Mesendoderm (in vitro differentiated cells): ENCODE measurements at regions not wholly inside any gene's neighbourhood (a gene's known extent, or its start where the extent isn't known, plus 50 kb on each side); places are given as distances from the start of the nearest gene placed in this dataset.

Experiments
- DNase-seq: peaks from one replicate; pipeline ENCODE4 v3.0.0; 2013
- H2AK5ac ChIP-seq: 2 replicates; pipeline ENCODE4 v1.6.1; 2013; ENCODE audit warnings: low read length, inconsistent platforms
- H2BK120ac ChIP-seq: 2 replicates; pipeline ENCODE4 v1.6.1; 2013; ENCODE audit warnings: low read depth, mild to moderate bottlenecking, low read length, moderate library complexity, mixed read lengths
- H2BK15ac ChIP-seq: replicated peaks from 2 replicates; pipeline ENCODE4 v1.6.1; 2013; ENCODE audit warnings: low read depth, mild to moderate bottlenecking, moderate library complexity
- H2BK5ac ChIP-seq: 2 replicates; pipeline ENCODE4 v1.6.1; 2013; ENCODE audit warnings: low read length, inconsistent platforms
- H3K18ac ChIP-seq: 2 replicates; pipeline ENCODE4 v1.6.1; 2013; ENCODE audit warnings: mild to moderate bottlenecking, low read length, mixed read lengths
- H3K23ac ChIP-seq: one replicate; pipeline ENCODE4 v1.6.1; 2013; ENCODE audit warnings: low read length
- H3K27ac ChIP-seq: 2 replicates; pipeline ENCODE4 v1.5.1; 2013; ENCODE audit warnings: low read depth, mild to moderate bottlenecking, inconsistent platforms, low read length, moderate library complexity
- H3K27me3 ChIP-seq: 2 replicates; pipeline ENCODE4 v1.6.1; 2013; ENCODE audit warnings: low read length, control low read depth, mild to moderate bottlenecking, inconsistent platforms; ENCODE audit not compliant: insufficient read depth, poor library complexity
- H3K36me3 ChIP-seq: 2 replicates; pipeline ENCODE4 v1.6.1; 2013; ENCODE audit warnings: low read length, inconsistent platforms; ENCODE audit not compliant: control insufficient read depth, insufficient read depth
- H3K4ac ChIP-seq: one replicate; pipeline ENCODE4 v1.6.1; 2013; ENCODE audit warnings: low read depth, mild to moderate bottlenecking, low read length, moderate library complexity
- H3K4me1 ChIP-seq: 2 replicates; pipeline ENCODE4 v1.6.1; 2013; ENCODE audit warnings: low read depth, low read length, inconsistent platforms; ENCODE audit not compliant: control insufficient read depth
- H3K4me2 ChIP-seq: 2 replicates; pipeline ENCODE4 v1.6.1; 2013; ENCODE audit warnings: low read length
- H3K4me3 ChIP-seq: 2 replicates; pipeline ENCODE4 v1.5.1; 2013; ENCODE audit warnings: mild to moderate bottlenecking, low read length
- H3K56ac ChIP-seq: one replicate; pipeline ENCODE4 v1.6.1; 2013; ENCODE audit warnings: low read length
- H3K79me1 ChIP-seq: 2 replicates; pipeline ENCODE4 v1.6.1; 2013; ENCODE audit warnings: low read length, inconsistent platforms
- H3K79me2 ChIP-seq: 2 replicates; pipeline ENCODE4 v1.6.1; 2013; ENCODE audit warnings: mild to moderate bottlenecking, low read length; ENCODE audit not compliant: control insufficient read depth, insufficient read depth
- H3K9ac ChIP-seq: 2 replicates; pipeline ENCODE4 v1.6.1; 2013; ENCODE audit warnings: low read length, inconsistent platforms
- H4K5ac ChIP-seq: one replicate; pipeline ENCODE4 v1.6.1; 2013; ENCODE audit warnings: low read length
- H4K8ac ChIP-seq: one replicate; pipeline ENCODE4 v1.6.1; 2013; ENCODE audit warnings: low read depth, mild to moderate bottlenecking, control low read depth, low read length, moderate library complexity
- WGBS: extraction: QIAGEN DNeasy Blood & Tissue Kit; methylation state at CpG from one replicate; pipeline ENCODE4 v1.1.7; 2013; ENCODE audit warnings: low lambda C conversion rate, missing lambda C conversion rate; ENCODE audit not compliant: insufficient coverage; ENCODE audit errors: extremely low coverage; 5-methylcytosine and 5-hydroxymethylcytosine counted together

DNA sequence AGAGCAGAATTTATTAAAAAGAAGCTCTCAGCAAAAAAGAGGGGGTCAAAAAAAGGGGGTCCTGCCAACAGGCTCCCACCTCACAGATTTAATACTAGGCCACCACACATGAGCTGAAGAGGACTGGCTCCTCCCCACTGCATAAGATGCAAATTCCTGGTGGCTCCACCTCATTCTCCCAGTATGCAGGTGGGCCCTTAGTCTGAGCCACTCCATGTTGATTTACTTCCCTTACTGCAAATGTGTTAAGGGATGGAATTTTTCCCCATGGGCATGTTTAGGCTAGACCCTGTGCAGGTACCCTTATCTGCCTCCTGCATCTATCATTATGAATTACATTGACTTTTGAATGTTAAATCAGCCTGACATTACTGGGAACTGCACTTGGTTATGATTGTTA lies 82.9 kb downstream of the ISOC1 start:
- no peak overlapping the region for H3K4me2 ChIP-seq
- H3K27ac ChIP-seq, result no peak overlapping the region
- H3K56ac ChIP-seq, result no peak overlapping the region
- no peaks in the 10 kb centered on the region for H3K36me3 ChIP-seq
- H2AK5ac ChIP-seq, result no peak overlapping the region
- H4K5ac ChIP-seq, result no peak overlapping the region
- H2BK120ac ChIP-seq, result no peak overlapping the region
- no peaks in the 10 kb centered on the region for H3K27me3 ChIP-seq
- H3K4me3 ChIP-seq, result no peak overlapping the region
- no peak overlapping the region for H3K4ac ChIP-seq
- H2BK5ac ChIP-seq, result no peak overlapping the region
- no peak overlapping the region for H3K9ac ChIP-seq
- H3K79me2 ChIP-seq, result no peaks in the 10 kb centered on the region
- H3K4me1 ChIP-seq, result peaks cover 2% of the 10 kb centered on the region
- no peak overlapping the region for H4K8ac ChIP-seq
- H2BK15ac ChIP-seq, result no peak overlapping the region
- no peak overlapping the region for H3K23ac ChIP-seq
- no peak overlapping the region for H3K18ac ChIP-seq
- peak; percentile 44 for DNase-seq
- H3K79me1 ChIP-seq, result no peaks in the 10 kb centered on the region

- Histone ChIP-seq H3K4ac (no peak overlapping the region), H3K4me1 (no peaks in the 10 kb centered on the region), H2BK5ac (no peak overlapping the region), H4K5ac (no peak overlapping the region), H2AK5ac (no peak overlapping the region), H3K9ac (no peak overlapping the region), H3K4me2 (no peak overlapping the region), H3K79me1 (no peaks in the 10 kb centered on the region), H3K27ac (no peak overlapping the region), H3K36me3 (no peaks in the 10 kb centered on the region), H3K23ac (no peak overlapping the region), H3K79me2 (no peaks in the 10 kb centered on the region), H3K56ac (no peak overlapping the region), H3K27me3 (no peaks in the 10 kb centered on the region), H4K8ac (no peak overlapping the region), H2BK15ac (no peak overlapping the region), H3K4me3 (no peak overlapping the region), H2BK120ac (no peak overlapping the region), H3K18ac (no peak overlapping the region)
- no CpG with 5 or more reads among the region's 3 CpGs for WGBS
- DNase-seq, result no peak
Measured at GRCh38 chr5:129199308-129199707, 104.8 kb downstream of the ISOC1 start.

- Histone ChIP-seq H2BK5ac (no peak overlapping the region), H3K4ac (no peak overlapping the region), H2BK120ac (no peak overlapping the region), H3K18ac (no peak overlapping the region), H3K4me3 (no peak overlapping the region), H4K8ac (no peak overlapping the region), H3K27me3 (no peaks in the 10 kb centered on the region), H2AK5ac (no peak overlapping the region), H3K36me3 (no peaks in the 10 kb centered on the region), H3K79me1 (no peaks in the 10 kb centered on the region), H3K4me2 (no peak overlapping the region), H4K5ac (no peak overlapping the region), H3K79me2 (no peaks in the 10 kb centered on the region), H3K56ac (no peak overlapping the region), H3K23ac (no peak overlapping the region), H3K4me1 (peaks cover 1% of the 10 kb centered on the region), H3K9ac (no peak overlapping the region), H2BK15ac (no peak overlapping the region), H3K27ac (no peak overlapping the region)
- WGBS, result no CpG with 5 or more reads among the region's 1 CpG
- DNase-seq, result peak; percentile 8
Measured at GRCh38 chr5:129204525-129204924, 110.0 kb downstream of the ISOC1 start.

- Histone ChIP-seq H2BK120ac (no peak overlapping the region), H3K9ac (no peak overlapping the region), H3K4me2 (no peak overlapping the region), H2BK5ac (no peak overlapping the region), H3K79me1 (no peaks in the 10 kb centered on the region), H3K18ac (no peak overlapping the region), H3K4me1 (no peaks in the 10 kb centered on the region), H2BK15ac (no peak overlapping the region), H4K8ac (no peak overlapping the region), H4K5ac (no peak overlapping the region), H3K56ac (no peak overlapping the region), H3K36me3 (no peaks in the 10 kb centered on the region), H2AK5ac (no peak overlapping the region), H3K4ac (no peak overlapping the region), H3K27ac (no peak overlapping the region), H3K23ac (no peak overlapping the region), H3K27me3 (no peaks in the 10 kb centered on the region), H3K4me3 (no peak overlapping the region), H3K79me2 (no peaks in the 10 kb centered on the region)
- DNase-seq, result no peak
- WGBS, result no CpG with 5 or more reads among the region's 6 CpGs
Measured at GRCh38 chr5:129216001-129216400, 121.5 kb downstream of the ISOC1 start.

DNA sequence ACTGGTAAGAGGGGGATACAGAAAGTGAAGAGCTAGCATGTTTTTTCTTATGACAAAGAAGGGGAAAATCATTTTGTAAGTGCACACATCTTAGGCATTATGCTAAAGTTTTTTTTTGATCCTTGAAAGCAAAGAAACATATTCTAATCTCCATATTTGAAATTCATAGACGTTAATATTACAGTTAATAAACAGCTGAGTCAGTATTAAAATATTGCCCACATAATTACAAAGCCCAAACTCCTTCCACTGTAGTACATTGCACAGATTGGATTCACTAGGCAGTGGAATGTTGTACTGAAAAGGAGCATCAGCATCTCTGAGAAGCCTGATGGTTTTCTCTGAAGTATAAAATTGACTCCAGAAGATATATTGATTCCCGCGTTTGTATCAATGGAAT lies 122.6 kb downstream of the ISOC1 start:
- Histone ChIP-seq H3K79me1 (no peaks in the 10 kb centered on the region), H2BK15ac (no peak overlapping the region), H3K36me3 (no peaks in the 10 kb centered on the region), H3K27ac (no peak overlapping the region), H3K4ac (no peak overlapping the region), H2BK5ac (no peak overlapping the region), H2BK120ac (no peak overlapping the region), H3K4me3 (no peak overlapping the region), H3K4me1 (no peaks in the 10 kb centered on the region), H3K79me2 (no peaks in the 10 kb centered on the region), H3K18ac (no peak overlapping the region), H3K56ac (no peak overlapping the region), H3K23ac (no peak overlapping the region), H2AK5ac (no peak overlapping the region), H4K8ac (no peak overlapping the region), H3K4me2 (no peak overlapping the region), H4K5ac (no peak overlapping the region), H3K27me3 (no peaks in the 10 kb centered on the region), H3K9ac (no peak overlapping the region)
- no CpG with 5 or more reads among the region's 3 CpGs for WGBS
- DNase-seq, result no peak

- Histone ChIP-seq H3K79me1 (no peaks in the 10 kb centered on the region), H3K27me3 (no peaks in the 10 kb centered on the region), H3K79me2 (no peaks in the 10 kb centered on the region), H2BK15ac (no peak overlapping the region), H3K18ac (no peak overlapping the region), H3K36me3 (no peaks in the 10 kb centered on the region), H3K9ac (no peak overlapping the region), H2BK120ac (no peak overlapping the region), H4K5ac (no peak overlapping the region), H2BK5ac (no peak overlapping the region), H3K27ac (no peak overlapping the region), H2AK5ac (no peak overlapping the region), H3K56ac (no peak overlapping the region), H3K4me2 (no peak overlapping the region), H3K4ac (no peak overlapping the region), H3K4me1 (no peaks in the 10 kb centered on the region), H3K4me3 (no peak overlapping the region), H4K8ac (no peak overlapping the region), H3K23ac (no peak overlapping the region)
- DNase-seq, result no peak
- no CpG with 5 or more reads among the region's 2 CpGs for WGBS
Measured at GRCh38 chr5:129223178-129223577, 128.6 kb downstream of the ISOC1 start.
